RWPE1 (cell line): ENCODE measurements at regions not wholly inside any gene's neighbourhood (a gene's known extent, or its start where the extent isn't known, plus 50 kb on each side); places are given as distances from the start of the nearest gene placed in this dataset.
"Not testable (repeated sequence)": the region's sequence is repeated elsewhere in the genome, so short reads cannot be mapped to it uniquely, and the experiment has no call there.

ENCODE experiments used
- CTCF ChIA-PET: fragments of 350-600 bp; sonication (Branson Sonifier 250); formaldehyde crosslinking; extraction: SDS; loops from one replicate; lab custom pipeline; 2021; lab: Yijun Ruan, JAX
- POLR2A ChIA-PET: fragments of 400-600 bp; formaldehyde crosslinking; extraction: SDS; loops from one replicate; lab custom pipeline; 2020; ENCODE audit warnings: antibody characterized with exemption; ENCODE audit not compliant: low non-redundant PET; lab: Yijun Ruan, JAX
- DNase-seq: peaks from one replicate; pipeline ENCODE4 v3.0.0; 2012; ENCODE audit warnings: low spot score
- H3K27ac ChIP-seq: fragments of 450-650 bp; 2 replicates; pipeline ENCODE4 v1.5.1; 2017
- TF ChIP-seq, protein P1 (sequence below): fragments of 450-650 bp; conservative IDR thresholded peaks from 2 replicates; pipeline ENCODE4 v1.5.1; 2017; ENCODE audit warnings: low read depth, mild to moderate bottlenecking

DNA sequence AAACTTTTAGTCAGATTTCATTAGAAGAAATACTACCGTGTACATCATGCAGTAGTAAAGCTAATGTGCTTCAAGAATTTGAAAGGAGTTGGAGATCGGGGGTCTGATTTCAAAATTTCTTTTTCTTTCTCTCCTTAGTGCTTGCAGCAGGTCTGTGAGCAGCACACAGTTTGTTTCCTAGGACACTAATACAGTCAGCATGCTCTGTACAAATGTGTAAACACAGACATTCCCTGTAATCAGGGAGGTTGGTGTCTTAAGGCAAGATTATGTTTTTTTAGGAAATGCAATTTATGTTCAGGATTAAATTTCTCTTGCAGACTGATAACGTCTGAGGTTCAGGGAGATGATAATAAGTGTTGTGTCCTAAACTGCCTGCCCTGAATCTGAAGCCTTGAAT lies 142.7 kb downstream of the ALX1 start:
- CTCF ChIA-PET: no interaction called here
- no peak overlapping the region for H3K27ac ChIP-seq
- no peak for DNase-seq
- TF ChIP-seq, protein P1, sequence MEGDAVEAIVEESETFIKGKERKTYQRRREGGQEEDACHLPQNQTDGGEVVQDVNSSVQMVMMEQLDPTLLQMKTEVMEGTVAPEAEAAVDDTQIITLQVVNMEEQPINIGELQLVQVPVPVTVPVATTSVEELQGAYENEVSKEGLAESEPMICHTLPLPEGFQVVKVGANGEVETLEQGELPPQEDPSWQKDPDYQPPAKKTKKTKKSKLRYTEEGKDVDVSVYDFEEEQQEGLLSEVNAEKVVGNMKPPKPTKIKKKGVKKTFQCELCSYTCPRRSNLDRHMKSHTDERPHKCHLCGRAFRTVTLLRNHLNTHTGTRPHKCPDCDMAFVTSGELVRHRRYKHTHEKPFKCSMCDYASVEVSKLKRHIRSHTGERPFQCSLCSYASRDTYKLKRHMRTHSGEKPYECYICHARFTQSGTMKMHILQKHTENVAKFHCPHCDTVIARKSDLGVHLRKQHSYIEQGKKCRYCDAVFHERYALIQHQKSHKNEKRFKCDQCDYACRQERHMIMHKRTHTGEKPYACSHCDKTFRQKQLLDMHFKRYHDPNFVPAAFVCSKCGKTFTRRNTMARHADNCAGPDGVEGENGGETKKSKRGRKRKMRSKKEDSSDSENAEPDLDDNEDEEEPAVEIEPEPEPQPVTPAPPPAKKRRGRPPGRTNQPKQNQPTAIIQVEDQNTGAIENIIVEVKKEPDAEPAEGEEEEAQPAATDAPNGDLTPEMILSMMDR: no peak
- POLR2A ChIA-PET: no interaction called here

DNA sequence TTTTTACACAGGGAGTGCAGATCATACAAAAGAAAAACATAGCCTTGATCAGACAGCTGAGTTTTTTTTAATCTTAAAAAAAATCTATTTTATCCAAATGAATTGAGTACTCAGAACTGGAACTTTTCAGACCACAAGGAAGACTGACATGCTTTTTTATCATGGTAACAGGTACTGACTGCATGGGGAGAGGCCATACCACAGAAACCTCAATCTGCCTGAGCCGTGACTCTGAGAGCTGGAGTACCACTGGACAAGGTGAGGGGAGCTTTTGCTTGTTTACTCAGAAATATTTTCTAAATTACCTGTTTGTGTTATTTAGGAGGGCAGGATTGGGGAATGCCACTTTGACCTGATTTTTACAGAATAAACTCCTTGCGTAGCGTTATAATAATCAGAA lies 143.9 kb downstream of the ALX1 start:
- POLR2A ChIA-PET: no interaction called here
- H3K27ac ChIP-seq: no peak overlapping the region
- TF ChIP-seq, protein P1: no peak
- CTCF ChIA-PET: no interaction called here
- no peak for DNase-seq

DNA sequence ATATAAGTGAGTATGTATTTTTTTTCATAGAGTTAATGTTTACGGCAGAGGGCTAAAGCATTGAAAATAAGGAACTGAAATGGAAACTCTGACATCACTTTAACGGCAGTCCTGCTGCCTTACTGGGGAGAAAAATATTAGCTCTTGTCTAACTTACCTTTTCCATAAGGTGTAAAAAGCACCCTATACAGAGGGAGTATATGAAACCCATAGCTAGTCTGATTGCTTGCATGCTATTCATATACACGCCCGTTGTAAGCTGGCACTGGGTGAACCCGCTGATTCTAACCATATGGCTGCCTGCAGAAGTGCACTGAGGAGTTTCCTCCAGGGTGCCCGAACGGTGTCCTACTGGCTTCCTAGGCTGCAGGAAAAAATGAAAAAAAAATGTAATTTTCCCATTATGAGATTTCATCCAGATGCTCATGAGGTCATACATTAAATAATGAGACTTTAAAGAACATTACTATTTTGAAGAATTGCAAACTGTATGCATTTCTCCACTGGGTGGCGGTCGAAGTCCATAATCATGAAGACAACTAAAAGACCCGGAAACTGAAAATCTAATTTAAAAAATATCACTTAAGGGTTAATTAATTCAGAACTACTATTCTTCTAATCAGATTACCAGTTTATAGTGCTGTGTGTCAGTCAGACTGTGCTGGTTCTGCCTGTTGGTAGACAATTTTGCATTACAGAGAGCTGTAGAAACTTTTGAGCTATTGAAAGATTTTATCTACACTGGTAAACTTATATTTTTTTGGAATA lies 144.7 kb downstream of the ALX1 start:
- peak; percentile 12 for DNase-seq
- no peak overlapping the region for H3K27ac ChIP-seq
- POLR2A ChIA-PET: no interaction called here
- CTCF ChIA-PET: interaction anchor here (0.6 to 1.5 kb wide), 4 partner anchors 24 to 495 kb away, joined by 3 to 4 read pairs (median 3); no protein-coding TSS in a partner anchor
- TF ChIP-seq, protein P1: peak; percentile 48

DNA sequence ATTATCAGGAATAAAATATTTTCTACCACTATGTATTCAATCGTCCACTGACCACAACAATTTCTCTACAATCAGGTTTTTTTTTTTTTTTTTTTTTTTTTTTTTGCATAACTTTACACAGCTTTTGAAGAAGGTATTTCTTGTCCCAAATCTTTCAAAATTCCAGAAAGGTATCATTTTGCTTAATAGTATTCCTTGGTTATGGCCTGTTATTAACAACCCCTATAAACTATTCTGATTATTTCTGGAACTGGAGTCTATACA lies 145.3 kb downstream of the ALX1 start:
- no peak overlapping the region for H3K27ac ChIP-seq
- CTCF ChIA-PET: interaction anchor here (0.6 to 1.5 kb wide), 4 partner anchors 23 to 495 kb away, joined by 3 to 4 read pairs (median 3); no protein-coding TSS in a partner anchor
- POLR2A ChIA-PET: no interaction called here
- TF ChIP-seq, protein P1: no peak
- DNase-seq: no peak

DNA sequence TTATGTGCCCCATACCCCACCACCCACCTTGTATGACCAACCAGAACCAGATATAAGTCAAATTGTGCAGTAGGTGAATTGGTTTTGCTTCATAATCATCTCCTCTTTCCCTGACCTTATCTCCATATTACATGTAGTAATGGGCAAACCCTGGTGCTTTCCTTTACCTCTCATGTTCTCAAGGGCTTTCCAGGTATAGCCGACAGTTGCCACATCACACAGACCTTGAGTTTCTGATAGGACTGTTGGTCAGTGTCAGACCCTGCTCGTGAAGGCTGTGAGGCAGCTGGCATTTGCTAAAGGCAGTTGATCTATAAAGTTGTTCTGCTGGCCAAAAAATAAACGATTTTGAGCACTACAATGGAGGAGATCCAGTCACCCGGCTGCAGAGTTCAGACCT lies 145.9 kb downstream of the ALX1 start:
- TF ChIP-seq, protein P1: no peak
- DNase-seq: no peak
- ChIA-PET POLR2A (no interaction called here), CTCF (interaction anchor here (1.5 kb wide), 1 partner anchor 22 kb away, joined by 4 read pairs; no protein-coding TSS in a partner anchor)
- no peak overlapping the region for H3K27ac ChIP-seq

DNA sequence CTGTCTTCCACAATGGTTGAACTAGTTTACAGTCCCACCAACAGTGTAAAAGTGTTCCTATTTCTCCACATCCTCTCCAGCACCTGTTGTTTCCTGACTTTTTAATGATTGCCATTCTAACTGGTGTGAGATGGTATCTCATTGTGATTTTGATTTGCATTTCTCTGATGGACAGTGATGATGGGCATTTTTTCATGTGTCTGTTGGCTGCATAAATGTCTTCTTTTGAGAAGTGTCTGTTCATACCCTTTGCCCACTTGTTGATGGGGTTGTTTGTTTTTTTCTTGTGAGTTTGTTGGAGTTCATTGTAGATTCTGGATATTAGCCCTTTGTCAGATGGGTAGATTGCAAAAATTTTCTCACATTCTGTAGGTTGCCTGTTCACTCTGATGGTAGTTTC lies 153.1 kb downstream of the ALX1 start:
- CTCF ChIA-PET, H3K27ac ChIP-seq, POLR2A ChIA-PET, DNase-seq: not testable (repeated sequence)

DNA sequence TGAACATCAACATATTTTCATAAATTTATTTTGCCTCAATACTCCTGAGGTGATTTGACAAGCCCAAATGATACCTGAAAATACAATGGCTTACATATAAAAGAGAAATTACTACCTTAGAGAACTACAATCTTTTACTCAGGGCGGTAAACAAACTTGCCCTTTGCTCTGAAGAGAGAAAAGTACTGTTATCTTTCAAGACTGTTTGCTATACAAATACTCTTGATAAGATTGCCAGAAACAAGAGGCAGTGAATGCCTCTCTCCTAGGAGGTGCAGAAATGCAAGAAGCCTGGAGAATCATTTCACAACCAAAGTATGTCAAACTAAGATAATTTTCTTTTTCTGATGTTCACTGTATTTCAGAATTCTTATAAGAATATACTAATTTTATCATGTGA lies 160.3 kb downstream of the ALX1 start:
- TF ChIP-seq, protein P1: no peak
- ChIA-PET CTCF (no interaction called here), POLR2A (no interaction called here)
- DNase-seq: no peak
- no peak overlapping the region for H3K27ac ChIP-seq
